H1 (cell line): ENCODE measurements at regions not wholly inside any gene's neighbourhood (a gene's known extent, or its start where the extent isn't known, plus 50 kb on each side); places are given as distances from the start of the nearest gene placed in this dataset.

Source experiments
- CTCF ChIA-PET: fragments of 300-600 bp; sonication (Branson Sonifier 250); formaldehyde crosslinking; loops from one replicate; lab custom pipeline; 2021; ENCODE audit not compliant: partially characterized antibody; lab: Charles Lee
- POLR2A ChIA-PET: fragments of 300-600 bp; sonication (Branson Sonifier 250); formaldehyde crosslinking; loops from one replicate; lab custom pipeline; 2021; ENCODE audit warnings: inconsistent platforms; ENCODE audit not compliant: partially characterized antibody; lab: Charles Lee
- DNase-seq, 2 experiments: peaks; one replicate each; pipeline versions ENCODE4 v3.0.0 to v3.0.0-alpha.2; 2010 to 2022; ENCODE audit warnings: low spot score in 2 of 2, low read depth in 1 of 2, mixed read lengths in 1 of 2
- FAIRE-seq: peaks from 2 replicates; lab custom pipeline; 2011; peaks lifted over from hg19 to GRCh38; lab: Jason Lieb, UNC
- H2AFZ ChIP-seq: 2 replicates; pipeline ENCODE4 v1.8.1; 2012; ENCODE audit warnings: low read length, inconsistent platforms
- H2AK5ac ChIP-seq: 2 replicates; pipeline ENCODE4 v1.6.1; 2013; ENCODE audit warnings: low read depth, low read length
- H2BK120ac ChIP-seq: replicated peaks from 2 replicates; pipeline ENCODE3; 2013; ENCODE audit warnings: low read depth, low read length, inconsistent platforms
- H2BK12ac ChIP-seq: 2 replicates; pipeline ENCODE4 v1.6.1; 2013; ENCODE audit warnings: low read depth, low read length
- H2BK15ac ChIP-seq: 2 replicates; pipeline ENCODE4 v1.6.1; 2013; ENCODE audit warnings: low read length
- H2BK20ac ChIP-seq: 2 replicates; pipeline ENCODE4 v1.6.1; 2013; ENCODE audit warnings: low read length
- H2BK5ac ChIP-seq: 2 replicates; pipeline ENCODE4 v1.6.1; 2013; ENCODE audit warnings: low read depth, low read length
- H3K14ac ChIP-seq: 2 replicates; pipeline ENCODE4 v1.6.1; 2013; ENCODE audit warnings: inconsistent platforms; ENCODE audit not compliant: insufficient read length
- H3K18ac ChIP-seq: 2 replicates; pipeline ENCODE4 v1.6.1; 2013; ENCODE audit warnings: low read length; ENCODE audit errors: extremely low read depth
- H3K23ac ChIP-seq: 2 replicates; pipeline ENCODE4 v1.6.1; 2013; ENCODE audit warnings: inconsistent platforms; ENCODE audit not compliant: insufficient read length
- H3K23me2 ChIP-seq: 2 replicates; pipeline ENCODE4 v1.6.1; 2013; ENCODE audit warnings: low read depth, low read length
- H3K27ac ChIP-seq: 2 replicates; pipeline ENCODE4 v1.6.1; 2011; ENCODE audit warnings: low read depth, low read length, inconsistent platforms
- H3K27me3 ChIP-seq, 4 experiments: replicated peaks in 1 of 4; 1 replicate in 1 of 4; 2 replicates in 3 of 4; pipeline versions ENCODE4 v1.6.1 to v1.8.1; 2011 to 2013; ENCODE audit warnings: low read length in 3 of 4, mild to moderate bottlenecking in 3 of 4, inconsistent platforms in 2 of 4, mixed read lengths in 2 of 4, moderate library complexity in 1 of 4; ENCODE audit not compliant: control insufficient read depth in 3 of 4, insufficient read depth in 3 of 4; ENCODE audit errors: extremely low read depth in 1 of 4
- H3K36me3 ChIP-seq, 4 experiments: 2 replicates each; pipeline versions ENCODE4 v1.6.1 to v1.8.1; 2011 to 2013; ENCODE audit warnings: mild to moderate bottlenecking in 4 of 4, low read length in 3 of 4, moderate library complexity in 2 of 4, control low read depth in 1 of 4, inconsistent platforms in 1 of 4; ENCODE audit not compliant: insufficient read depth in 4 of 4, control insufficient read depth in 2 of 4
- H3K4ac ChIP-seq: replicated peaks from 2 replicates; pipeline ENCODE3; 2013; ENCODE audit warnings: low read length, low read depth, mixed read lengths, inconsistent platforms; ENCODE audit not compliant: insufficient read length
- H3K4me1 ChIP-seq, 4 experiments: replicated peaks in 1 of 4; 1 replicate in 1 of 4; 2 replicates in 3 of 4; pipeline versions ENCODE4 v1.6.1 to v1.8.1; 2011 to 2013; ENCODE audit warnings: low read length in 3 of 4, inconsistent platforms in 2 of 4, mixed read lengths in 1 of 4; ENCODE audit not compliant: insufficient read depth in 4 of 4, control insufficient read depth in 3 of 4
- H3K4me2 ChIP-seq, 2 experiments: 2 replicates each; pipeline versions ENCODE4 v1.6.1 to v1.8.1; 2011 to 2013; ENCODE audit warnings: low read depth in 2 of 2, low read length in 2 of 2, control low read depth in 1 of 2, inconsistent platforms in 1 of 2, mild to moderate bottlenecking in 1 of 2; ENCODE audit not compliant: insufficient read depth in 1 of 2
- H3K4me3 ChIP-seq, 4 experiments: fragments of 200-600, 300-600 bp in 1 of 4; sonication (generic), shearing (Covaris generic), sonication (Bioruptor Twin) in 1 of 4; 2 replicates each; pipeline versions ENCODE4 v1.5.1 to v1.8.1; 2011 to 2016; ENCODE audit warnings: low read length in 4 of 4, low read depth in 3 of 4, control low read depth in 2 of 4, inconsistent platforms in 2 of 4, mild to moderate bottlenecking in 2 of 4, mixed read lengths in 1 of 4, moderate library complexity in 1 of 4; ENCODE audit not compliant: insufficient read depth in 2 of 4; ENCODE audit errors: extremely low read depth in 1 of 4
- H3K56ac ChIP-seq: replicated peaks from 2 replicates; pipeline ENCODE3; 2013; ENCODE audit warnings: low read depth, mild to moderate bottlenecking, mixed read lengths, low read length, inconsistent platforms; ENCODE audit not compliant: insufficient read length
- H3K79me1 ChIP-seq: 2 replicates; pipeline ENCODE4 v1.6.1; 2013; ENCODE audit warnings: low read depth, low read length, control low read depth
- H3K79me2 ChIP-seq, 2 experiments: 2 replicates each; pipeline versions ENCODE4 v1.6.1 to v1.8.1; 2012 to 2013; ENCODE audit warnings: low read length in 2 of 2, mild to moderate bottlenecking in 2 of 2, inconsistent platforms in 1 of 2; ENCODE audit not compliant: insufficient read depth in 2 of 2, control insufficient read depth in 1 of 2
- H3K9ac ChIP-seq, 4 experiments: replicated peaks in 1 of 4; 1 replicate in 1 of 4; 2 replicates in 3 of 4; pipeline versions ENCODE4 v1.6.1 to v1.8.1; 2011 to 2013; ENCODE audit warnings: low read depth in 3 of 4, low read length in 3 of 4, control low read depth in 2 of 4, mild to moderate bottlenecking in 2 of 4, moderate library complexity in 2 of 4, inconsistent platforms in 1 of 4; ENCODE audit errors: extremely low read depth in 1 of 4
- H3K9me3 ChIP-seq, 2 experiments: 2 replicates each; pipeline versions ENCODE4 v1.6.1 to v1.8.1; 2012 to 2013; ENCODE audit warnings: mild to moderate bottlenecking in 2 of 2, moderate library complexity in 2 of 2, control low read depth in 1 of 2, inconsistent platforms in 1 of 2, low read depth in 1 of 2, low read length in 1 of 2, mixed read lengths in 1 of 2; ENCODE audit not compliant: insufficient read depth in 2 of 2
- H4K20me1 ChIP-seq, 2 experiments: replicated peaks in 1 of 2; 2 replicates each; pipeline versions ENCODE3 to v1.8.1; 2011 to 2013; ENCODE audit warnings: inconsistent platforms in 2 of 2, low read length in 2 of 2, mild to moderate bottlenecking in 1 of 2; ENCODE audit not compliant: insufficient read depth in 2 of 2, control insufficient read depth in 1 of 2
- H4K5ac ChIP-seq: 2 replicates; pipeline ENCODE4 v1.6.1; 2013; ENCODE audit warnings: low read length, low read depth, mixed read lengths, inconsistent platforms; ENCODE audit not compliant: insufficient read length
- H4K8ac ChIP-seq: 2 replicates; pipeline ENCODE4 v1.8.0; 2013; ENCODE audit warnings: mild to moderate bottlenecking, moderate library complexity, low read length, inconsistent platforms; ENCODE audit not compliant: insufficient read depth; ENCODE audit errors: extremely low read depth
- H4K91ac ChIP-seq: replicated peaks from 2 replicates; pipeline ENCODE3; 2013; ENCODE audit warnings: low read length, mixed read lengths, inconsistent platforms; ENCODE audit not compliant: insufficient read length
- CREB1 ChIP-seq: IDR thresholded peaks from 2 replicates; pipeline ENCODE4 v1.6.1; 2012; ENCODE audit warnings: inconsistent platforms
- GABPA ChIP-seq: IDR thresholded peaks from 2 replicates; pipeline ENCODE4 v1.6.1; 2011; ENCODE audit warnings: mild to moderate bottlenecking, low read length, moderate library complexity, borderline replicate concordance; ENCODE audit not compliant: insufficient read depth
- JUND ChIP-seq: IDR thresholded peaks from 2 replicates; pipeline ENCODE4 v1.6.1; 2011; ENCODE audit warnings: mild to moderate bottlenecking, improper control_type of control experiment, low read length
- NRF1 ChIP-seq: IDR thresholded peaks from 2 replicates; pipeline ENCODE4 v1.6.1; 2011; ENCODE audit warnings: mild to moderate bottlenecking, low read depth, low read length, improper control_type of control experiment
- RAD21 ChIP-seq, 2 experiments: IDR thresholded peaks in 1 of 2; conservative IDR thresholded peaks in 1 of 2; 2 replicates each; pipeline ENCODE4 v1.6.1; 2011; ENCODE audit warnings: low read depth in 2 of 2, low read length in 2 of 2, improper control_type of control experiment in 1 of 2, inconsistent platforms in 1 of 2, mild to moderate bottlenecking in 1 of 2, moderate library complexity in 1 of 2
- RBBP5 ChIP-seq: IDR thresholded peaks from 2 replicates; pipeline ENCODE4 v1.7.1; 2012; ENCODE audit warnings: low read depth, mild to moderate bottlenecking, inconsistent platforms, low read length, moderate library complexity, borderline replicate concordance
- ZNF274 ChIP-seq: IDR thresholded peaks from 2 replicates; pipeline ENCODE4 v1.7.0; 2012; ENCODE audit warnings: low read length, borderline replicate concordance; ENCODE audit errors: extremely low read depth
- WGBS, 2 experiments: shearing (Covaris generic) in 1 of 2; methylation state at CpG; one replicate each; pipeline versions ENCODE4 v1.1.6 to v1.1.7; 2013 to 2015; ENCODE audit warnings: low lambda C conversion rate in 2 of 2, mixed read lengths in 2 of 2, inconsistent platforms in 1 of 2, low coverage in 1 of 2, missing lambda C conversion rate in 1 of 2; ENCODE audit not compliant: insufficient replicate concordance in 2 of 2, insufficient coverage in 1 of 2, insufficient read length in 1 of 2; ENCODE audit errors: extremely low coverage in 1 of 2, missing lambda C conversion rate in 1 of 2; 5-methylcytosine and 5-hydroxymethylcytosine counted together
- TF ChIP-seq, protein P1 (sequence below): IDR thresholded peaks from 2 replicates; pipeline ENCODE4 v1.6.1; 2012; ENCODE audit warnings: inconsistent platforms
- TF ChIP-seq, protein P2 (sequence below): IDR thresholded peaks from 2 replicates; pipeline ENCODE4 v1.6.1; 2012; ENCODE audit warnings: inconsistent platforms
- TF ChIP-seq, protein P3 (sequence below): IDR thresholded peaks from 2 replicates; pipeline ENCODE4 v1.6.1; 2011; ENCODE audit warnings: low read depth, mild to moderate bottlenecking, low read length; ENCODE audit not compliant: insufficient read depth

DNA sequence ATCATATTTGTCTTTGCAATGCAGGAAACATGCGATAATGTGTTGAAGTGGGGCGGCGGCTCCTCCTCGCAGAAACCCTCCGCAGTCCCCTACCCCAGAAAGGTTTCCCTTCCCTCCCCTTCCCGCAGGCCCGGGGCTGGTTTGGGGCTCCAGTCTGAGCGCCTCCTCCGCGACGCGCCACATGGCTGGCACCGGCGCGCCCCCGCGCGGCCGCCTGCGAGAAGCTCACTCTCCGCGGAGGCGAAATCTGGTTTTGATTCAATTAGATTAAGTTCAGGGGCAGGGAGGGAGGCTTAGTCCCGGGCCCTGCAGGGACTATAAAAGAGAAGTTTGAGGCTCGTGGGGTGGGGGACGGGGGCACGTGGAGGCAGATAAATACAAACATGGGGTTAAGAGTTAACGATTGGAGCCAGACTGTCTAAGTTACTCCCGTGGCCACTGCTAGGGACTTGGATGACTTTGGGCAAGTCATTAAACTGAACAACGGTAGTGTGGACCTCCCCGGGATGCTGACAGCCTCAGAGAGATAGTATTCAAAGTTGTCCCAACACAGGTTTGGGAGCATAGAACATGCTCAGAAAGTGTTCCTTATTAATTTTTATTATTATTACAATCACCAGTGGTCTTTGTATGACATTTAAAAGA is 69.4 kb downstream of the MSX2 start:
- H3K27ac ChIP-seq, result no peak overlapping the region
- H3K23me2 ChIP-seq, result no peaks in the 10 kb centered on the region
- peaks cover 0 to 3% (median 0%) of the 10 kb centered on the region in 4 experiments; a peak in 1 of 7 replicates for H3K4me1 ChIP-seq
- H3K9me3 ChIP-seq, result no peaks in the 10 kb centered on the region
- no peaks in the 10 kb centered on the region for H3K79me1 ChIP-seq
- H2AK5ac ChIP-seq, result no peak overlapping the region
- H4K8ac ChIP-seq, result no peak overlapping the region
- ChIA-PET POLR2A (interaction anchor here (0.9 kb wide), 1 partner anchor 40 kb away, joined by 3 read pairs; no protein-coding TSS in a partner anchor), CTCF (interaction anchor here (0.9 to 4.7 kb wide), 15 partner anchors 10 to 374 kb away, joined by 3 to 28 read pairs (median 3); no protein-coding TSS in a partner anchor)
- peak overlapping the region; percentile 39; the same call in 1 of the 2 replicates for H2BK12ac ChIP-seq
- FAIRE-seq, result no peak
- no peak overlapping the region for H3K18ac ChIP-seq
- H2BK20ac ChIP-seq, result no peak overlapping the region
- peak overlapping the region in 1 of 2 experiments; percentile 49; a peak in 3 of 4 replicates for H3K4me2 ChIP-seq
- H4K5ac ChIP-seq, result no peak overlapping the region
- no peak overlapping the region for H2BK5ac ChIP-seq
- no peaks in the 10 kb centered on the region for H3K36me3 ChIP-seq
- H4K91ac ChIP-seq, result no peak overlapping the region
- H2BK15ac ChIP-seq, result no peak overlapping the region
- no peak overlapping the region for H3K4ac ChIP-seq
- no peak overlapping the region for H2BK120ac ChIP-seq
- WGBS, 2 experiments, result 9% methylated on average over 30 of the region's 31 CpGs; no CpG with 5 or more reads in 1 of the 2 experiments
- no peak overlapping the region for H3K9ac ChIP-seq
- peak overlapping the region in 1 of 4 experiments; percentile 33; a peak in 1 of 8 replicates for H3K4me3 ChIP-seq
- H2AFZ ChIP-seq, result peak overlapping the region; percentile 87; the same call in 1 of the 2 replicates
- no peak overlapping the region for H3K23ac ChIP-seq
- H4K20me1 ChIP-seq, result no peaks in the 10 kb centered on the region
- H3K14ac ChIP-seq, result no peak overlapping the region
- H3K56ac ChIP-seq, result no peak overlapping the region
- peaks cover 0 to 5% (median 5%) of the 10 kb centered on the region in 4 experiments; a peak in 5 of 7 replicates for H3K27me3 ChIP-seq
- DNase-seq, result peak; percentile 23 to 92
- no peaks in the 10 kb centered on the region for H3K79me2 ChIP-seq
- TF ChIP-seq RBBP5, result no peak
- TF ChIP-seq JUND, result 0 out of 2 replicates have a peak, but pooled peaks have one; percentile 39
- TF ChIP-seq, protein P1, sequence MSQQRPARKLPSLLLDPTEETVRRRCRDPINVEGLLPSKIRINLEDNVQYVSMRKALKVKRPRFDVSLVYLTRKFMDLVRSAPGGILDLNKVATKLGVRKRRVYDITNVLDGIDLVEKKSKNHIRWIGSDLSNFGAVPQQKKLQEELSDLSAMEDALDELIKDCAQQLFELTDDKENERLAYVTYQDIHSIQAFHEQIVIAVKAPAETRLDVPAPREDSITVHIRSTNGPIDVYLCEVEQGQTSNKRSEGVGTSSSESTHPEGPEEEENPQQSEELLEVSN, result peak; percentile 61
- TF ChIP-seq, protein P2, sequence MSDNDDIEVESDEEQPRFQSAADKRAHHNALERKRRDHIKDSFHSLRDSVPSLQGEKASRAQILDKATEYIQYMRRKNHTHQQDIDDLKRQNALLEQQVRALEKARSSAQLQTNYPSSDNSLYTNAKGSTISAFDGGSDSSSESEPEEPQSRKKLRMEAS, result peak; percentile 81
- TF ChIP-seq GABPA, result no peak
- TF ChIP-seq CREB1, result peak; percentile 49; the same call in 1 of the 2 replicates
- TF ChIP-seq, protein P3, sequence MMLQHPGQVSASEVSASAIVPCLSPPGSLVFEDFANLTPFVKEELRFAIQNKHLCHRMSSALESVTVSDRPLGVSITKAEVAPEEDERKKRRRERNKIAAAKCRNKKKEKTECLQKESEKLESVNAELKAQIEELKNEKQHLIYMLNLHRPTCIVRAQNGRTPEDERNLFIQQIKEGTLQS, result 0 out of 2 replicates have a peak, but pooled peaks have one; percentile 5
- TF ChIP-seq RAD21 (IDR thresholded peaks at IDR 0.05 in 1 of 2, conservative IDR thresholded peaks at IDR 0.05 in 1 of 2; ENCODE audit: low read depth in 2 of 2, low read length in 2 of 2), result peak; percentile 87 to 91
- no peak for TF ChIP-seq ZNF274
- TF ChIP-seq NRF1, result no peak
